ENCODE measurements at regions not wholly inside any gene's neighbourhood (a gene's known extent, or its start where the extent isn't known, plus 50 kb on each side); places are given as distances from the start of the nearest gene placed in this dataset.

GRCh38 chr14:23725528-23725927 lies 89.4 kb downstream of the DHRS2 start:
- WGBS, result 93% methylated on average over 3 of the region's 3 CpGs
- no peak overlapping the region for H3K9ac ChIP-seq (ENCODE audit: low read depth in 1 of 2, low read length in 2 of 2)
- no peak overlapping the region for H3K4me3 ChIP-seq (ENCODE audit: low read depth in 1 of 3, low read length in 3 of 3)
- H3K27ac ChIP-seq (ENCODE audit: low read depth in 1 of 2, low read length in 2 of 2), result no peak overlapping the region
- H3K4me1 ChIP-seq (ENCODE audit: control insufficient read depth in 4 of 4, insufficient read depth in 4 of 4, low read length in 3 of 4), result no peaks in the 10 kb centered on the region
- no peaks in the 10 kb centered on the region for H3K27me3 ChIP-seq (ENCODE audit: control insufficient read depth in 4 of 4, insufficient read depth in 4 of 4, low read length in 3 of 4)
- DNase-seq (ENCODE audit: low spot score), result no peak
- H3K36me3 ChIP-seq (ENCODE audit: control insufficient read depth in 4 of 4, insufficient read depth in 3 of 4, low read depth in 1 of 4, low read length in 3 of 4), result no peaks in the 10 kb centered on the region
- no peaks in the 10 kb centered on the region for H3K9me3 ChIP-seq (ENCODE audit: control insufficient read depth in 4 of 4, low read length in 3 of 4)
- no peak for TF ChIP-seq HNF4G (IDR thresholded peaks at IDR 0.05)
- TF ChIP-seq CTCF (IDR thresholded peaks at IDR 0.05; ENCODE audit: low read depth, low read length, missing input control), result no peak
- no peak for TF ChIP-seq FOXA2 (IDR thresholded peaks at IDR 0.05)
- TF ChIP-seq HNF4A (conservative IDR thresholded peaks at IDR 0.05), result no peak

- H3K9ac ChIP-seq (ENCODE audit: low read depth in 1 of 2, low read length in 2 of 2), result no peak overlapping the region
- no peak overlapping the region for H3K4me3 ChIP-seq (ENCODE audit: low read depth in 1 of 3, low read length in 3 of 3)
- H3K36me3 ChIP-seq (ENCODE audit: control insufficient read depth in 4 of 4, insufficient read depth in 3 of 4, low read depth in 1 of 4, low read length in 3 of 4), result no peaks in the 10 kb centered on the region
- no peaks in the 10 kb centered on the region for H3K4me1 ChIP-seq (ENCODE audit: control insufficient read depth in 4 of 4, insufficient read depth in 4 of 4, low read length in 3 of 4)
- no peaks in the 10 kb centered on the region for H3K9me3 ChIP-seq (ENCODE audit: control insufficient read depth in 4 of 4, low read length in 3 of 4)
- DNase-seq (ENCODE audit: low spot score), result no peak
- H3K27ac ChIP-seq (ENCODE audit: low read depth in 1 of 2, low read length in 2 of 2), result no peak overlapping the region
- H3K27me3 ChIP-seq (ENCODE audit: control insufficient read depth in 4 of 4, insufficient read depth in 4 of 4, low read length in 3 of 4), result no peaks in the 10 kb centered on the region
- 85% methylated on average over 16 of the region's 16 CpGs for WGBS
- TF ChIP-seq MAX (IDR thresholded peaks at IDR 0.05) (no peak), GABPA (IDR thresholded peaks at IDR 0.05 in 1 of 2, conservative IDR thresholded peaks at IDR 0.05 in 1 of 2) (no peak), ZBTB33 (IDR thresholded peaks at IDR 0.05) (no peak), HNF4G (IDR thresholded peaks at IDR 0.05) (no peak)
Observed at GRCh38 chr14:23725980-23726710, 90.0 kb downstream of the DHRS2 start.

- Histone ChIP-seq H3K4me3 (ENCODE audit: low read depth in 1 of 3, low read length in 3 of 3) (no peak overlapping the region), H3K27ac (ENCODE audit: low read depth in 1 of 2, low read length in 2 of 2) (no peak overlapping the region), H3K4me1 (ENCODE audit: control insufficient read depth in 4 of 4, insufficient read depth in 4 of 4, low read length in 3 of 4) (no peaks in the 10 kb centered on the region), H3K9ac (ENCODE audit: low read depth in 1 of 2, low read length in 2 of 2) (no peak overlapping the region), H3K27me3 (ENCODE audit: control insufficient read depth in 4 of 4, insufficient read depth in 4 of 4, low read length in 3 of 4) (no peaks in the 10 kb centered on the region), H3K9me3 (ENCODE audit: control insufficient read depth in 4 of 4, low read length in 3 of 4) (no peaks in the 10 kb centered on the region), H3K36me3 (ENCODE audit: control insufficient read depth in 4 of 4, insufficient read depth in 3 of 4, low read depth in 1 of 4, low read length in 3 of 4) (no peaks in the 10 kb centered on the region)
- no peak for TF ChIP-seq JUND (IDR thresholded peaks at IDR 0.05)
- peak; percentile 43 for TF ChIP-seq CTCF (IDR thresholded peaks at IDR 0.05; ENCODE audit: low read depth, low read length, missing input control)
- TF ChIP-seq RXRA (IDR thresholded peaks at IDR 0.05), result peak in 1 of 2 donors; percentile 17
- peak; percentile 75 to 90 for TF ChIP-seq RAD21 (IDR thresholded peaks at IDR 0.05)
- DNase-seq (ENCODE audit: low spot score), result no peak
- 88% methylated on average over 5 of the region's 5 CpGs for WGBS
Observed at GRCh38 chr14:23727566-23728335, 91.6 kb downstream of the DHRS2 start.

Data from liver (tissue), 8 donors.